Astrocyte of the spinal cord (primary cell): ENCODE measurements at regions not wholly inside any gene's neighbourhood (a gene's known extent, or its start where the extent isn't known, plus 50 kb on each side); places are given as distances from the start of the nearest gene placed in this dataset.
A peak's percentile ranks its signal among the peaks of the same experiment; 100 is the strongest.

Experiments used
- DNase-seq: peaks from one replicate; pipeline ENCODE4 v3.0.0; 2011; ENCODE audit warnings: low read depth, low spot score
- H3K4me3 ChIP-seq: 2 replicates; pipeline ENCODE4 v1.5.1; 2011; ENCODE audit warnings: low read depth, mild to moderate bottlenecking, low read length, moderate library complexity
- in situ Hi-C: cut with HindIII; loops from 2 replicates; pipeline ENCODE4 v1.10.0; 2017; ENCODE audit warnings: low sequenced_read_pairs
- TF ChIP-seq, protein P1 (sequence below): IDR thresholded peaks from 2 replicates; pipeline ENCODE4 v1.5.1; 2012; ENCODE audit warnings: low read depth, mild to moderate bottlenecking, low read length, inconsistent platforms

DNA sequence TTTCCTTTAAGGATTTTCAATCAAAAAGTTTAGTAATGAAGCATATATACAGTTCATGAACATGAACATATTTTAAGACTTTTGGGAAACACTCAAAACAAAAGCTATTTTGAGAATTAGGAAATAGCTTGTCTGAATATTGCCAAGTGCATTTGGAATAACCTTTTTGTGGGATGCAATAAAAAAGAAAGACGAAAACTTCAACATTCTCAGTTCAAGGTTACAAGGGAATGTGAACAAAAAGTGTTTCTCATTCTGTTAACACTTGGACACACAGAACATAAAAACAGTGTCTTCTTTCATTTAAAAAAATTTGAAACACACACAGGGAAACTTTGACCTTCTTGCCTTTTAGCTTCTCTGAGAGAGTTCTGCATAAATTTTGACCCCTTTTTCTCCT, 72.7 kb upstream of the TCF21 start:
- in situ Hi-C loops, result no loop called here
- DNase-seq, result no peak
- no peak overlapping the region for H3K4me3 ChIP-seq
- TF ChIP-seq, protein P1, sequence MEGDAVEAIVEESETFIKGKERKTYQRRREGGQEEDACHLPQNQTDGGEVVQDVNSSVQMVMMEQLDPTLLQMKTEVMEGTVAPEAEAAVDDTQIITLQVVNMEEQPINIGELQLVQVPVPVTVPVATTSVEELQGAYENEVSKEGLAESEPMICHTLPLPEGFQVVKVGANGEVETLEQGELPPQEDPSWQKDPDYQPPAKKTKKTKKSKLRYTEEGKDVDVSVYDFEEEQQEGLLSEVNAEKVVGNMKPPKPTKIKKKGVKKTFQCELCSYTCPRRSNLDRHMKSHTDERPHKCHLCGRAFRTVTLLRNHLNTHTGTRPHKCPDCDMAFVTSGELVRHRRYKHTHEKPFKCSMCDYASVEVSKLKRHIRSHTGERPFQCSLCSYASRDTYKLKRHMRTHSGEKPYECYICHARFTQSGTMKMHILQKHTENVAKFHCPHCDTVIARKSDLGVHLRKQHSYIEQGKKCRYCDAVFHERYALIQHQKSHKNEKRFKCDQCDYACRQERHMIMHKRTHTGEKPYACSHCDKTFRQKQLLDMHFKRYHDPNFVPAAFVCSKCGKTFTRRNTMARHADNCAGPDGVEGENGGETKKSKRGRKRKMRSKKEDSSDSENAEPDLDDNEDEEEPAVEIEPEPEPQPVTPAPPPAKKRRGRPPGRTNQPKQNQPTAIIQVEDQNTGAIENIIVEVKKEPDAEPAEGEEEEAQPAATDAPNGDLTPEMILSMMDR, result no peak

GRCh38 chr6:133817460-133818047, 71.4 kb upstream of the TCF21 start:
- in situ Hi-C loops, result no loop called here
- DNase-seq, result no peak

GRCh38 chr6:133818320-133818719, 70.6 kb upstream of the TCF21 start:
- TF ChIP-seq, protein P1, result no peak
- in situ Hi-C loops, result no loop called here
- no peak for DNase-seq
- no peak overlapping the region for H3K4me3 ChIP-seq

More at GRCh38 chr6:133817460-133818047, 71.4 kb upstream of the TCF21 start:
- TF ChIP-seq, protein P1, result peak; percentile 57
- no peak overlapping the region for H3K4me3 ChIP-seq

DNA sequence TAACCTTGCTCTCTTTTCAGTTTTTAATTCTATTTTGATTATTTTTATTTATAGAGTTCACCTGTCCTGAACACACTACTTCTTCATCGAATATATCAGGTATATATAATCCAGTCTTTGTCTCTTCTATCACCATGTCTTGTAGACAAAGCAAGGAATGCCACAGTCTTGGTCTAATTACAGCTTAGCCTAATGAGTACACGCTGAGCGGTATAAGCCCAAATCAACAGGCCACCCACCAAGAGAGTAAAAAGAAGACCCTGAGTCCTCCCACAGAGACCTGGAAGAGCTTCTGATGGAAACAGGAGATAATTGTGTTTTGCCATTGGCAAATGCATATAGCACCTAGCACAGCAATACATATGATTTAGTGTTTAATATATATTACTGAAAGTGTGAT, 68.7 kb upstream of the TCF21 start:
- TF ChIP-seq, protein P1, result no peak
- no peak for DNase-seq
- no peak overlapping the region for H3K4me3 ChIP-seq
- in situ Hi-C loops, result no loop called here

DNA sequence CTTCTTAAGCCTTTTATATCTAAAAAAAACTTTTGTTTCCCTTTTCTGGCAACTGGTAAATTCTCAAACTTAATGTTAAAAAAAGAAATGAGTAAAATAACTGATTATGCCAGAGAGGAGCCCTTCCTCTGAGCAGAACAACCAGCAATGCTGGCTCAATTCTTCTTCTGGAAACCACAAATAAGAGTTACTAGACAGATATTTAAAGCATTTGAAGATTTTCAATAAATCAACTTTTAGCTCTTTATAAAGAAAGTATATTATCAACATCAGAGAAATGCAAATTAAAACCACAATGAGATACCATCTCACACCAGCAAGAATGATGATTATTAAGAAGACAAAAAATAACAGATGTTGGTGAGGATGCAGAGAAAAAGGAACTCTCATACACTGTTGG, 61.1 kb upstream of the TCF21 start:
- TF ChIP-seq, protein P1, result no peak
- peak; percentile 22 for DNase-seq
- H3K4me3 ChIP-seq, result no peak overlapping the region
- in situ Hi-C loops, result no loop called here

GRCh38 chr6:133833949-133834359, 55.0 kb upstream of the TCF21 start:
- in situ Hi-C loops, result no loop called here
- no peak for DNase-seq
- no peak overlapping the region for H3K4me3 ChIP-seq
- TF ChIP-seq, protein P1, result no peak
